Coronary artery (tissue), 2 donors: ENCODE measurements at regions not wholly inside any gene's neighbourhood (a gene's known extent, or its start where the extent isn't known, plus 50 kb on each side); places are given as distances from the start of the nearest gene placed in this dataset.

Experiments used
- DNase-seq: peaks from one replicate; pipeline ENCODE4 v3.0.0-alpha.2; 2017; ENCODE audit warnings: low spot score
- H3K27ac ChIP-seq, 2 donors: fragments of 200-600 bp; sonication (generic); one replicate each; pipeline ENCODE4 v1.5.1; 2016 to 2019
- H3K4me3 ChIP-seq: fragments of 200-600 bp; sonication (generic); 2 replicates; pipeline ENCODE4 v1.5.1; 2016; ENCODE audit warnings: mild to moderate bottlenecking, moderate library complexity
- TF ChIP-seq, protein P1 (sequence below): fragments of 200-600 bp; sonication (generic); IDR thresholded peaks from one replicate; pipeline ENCODE4 v1.5.1; 2019; ENCODE audit warnings: antibody characterized with exemption

DNA sequence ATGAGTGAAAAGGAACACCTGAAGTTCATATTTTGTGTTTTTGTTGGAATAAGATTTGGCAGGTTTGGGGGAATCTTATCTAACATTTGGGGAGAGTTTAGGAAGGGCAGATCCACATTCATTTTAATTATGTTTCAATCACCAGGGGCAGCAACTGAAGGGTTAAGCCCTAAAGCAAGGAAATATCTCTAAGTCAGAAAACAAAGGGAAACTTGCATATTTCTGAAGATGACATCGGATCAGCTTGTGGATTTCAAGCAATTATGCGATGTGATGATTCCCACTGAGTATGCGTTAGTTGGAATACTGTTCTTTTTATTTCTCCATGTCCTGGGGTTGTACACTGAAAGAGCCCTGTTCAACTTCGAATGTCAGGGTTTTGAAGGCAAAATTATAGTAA, 59.8 kb upstream of the NFIB start:
- Histone ChIP-seq H3K27ac (peak overlapping the region in 1 of 2 donors; percentile 24), H3K4me3 (no peak overlapping the region)
- TF ChIP-seq, protein P1, sequence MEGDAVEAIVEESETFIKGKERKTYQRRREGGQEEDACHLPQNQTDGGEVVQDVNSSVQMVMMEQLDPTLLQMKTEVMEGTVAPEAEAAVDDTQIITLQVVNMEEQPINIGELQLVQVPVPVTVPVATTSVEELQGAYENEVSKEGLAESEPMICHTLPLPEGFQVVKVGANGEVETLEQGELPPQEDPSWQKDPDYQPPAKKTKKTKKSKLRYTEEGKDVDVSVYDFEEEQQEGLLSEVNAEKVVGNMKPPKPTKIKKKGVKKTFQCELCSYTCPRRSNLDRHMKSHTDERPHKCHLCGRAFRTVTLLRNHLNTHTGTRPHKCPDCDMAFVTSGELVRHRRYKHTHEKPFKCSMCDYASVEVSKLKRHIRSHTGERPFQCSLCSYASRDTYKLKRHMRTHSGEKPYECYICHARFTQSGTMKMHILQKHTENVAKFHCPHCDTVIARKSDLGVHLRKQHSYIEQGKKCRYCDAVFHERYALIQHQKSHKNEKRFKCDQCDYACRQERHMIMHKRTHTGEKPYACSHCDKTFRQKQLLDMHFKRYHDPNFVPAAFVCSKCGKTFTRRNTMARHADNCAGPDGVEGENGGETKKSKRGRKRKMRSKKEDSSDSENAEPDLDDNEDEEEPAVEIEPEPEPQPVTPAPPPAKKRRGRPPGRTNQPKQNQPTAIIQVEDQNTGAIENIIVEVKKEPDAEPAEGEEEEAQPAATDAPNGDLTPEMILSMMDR = no peak
- no peak for DNase-seq

GRCh38 chr9:14373336-14373666, 59.4 kb upstream of the NFIB start:
- TF ChIP-seq, protein P1 = no peak
- peak overlapping the region in 1 of 2 donors; percentile 24 for H3K27ac ChIP-seq
- no peak for DNase-seq
- H3K4me3 ChIP-seq = no peak overlapping the region

DNA sequence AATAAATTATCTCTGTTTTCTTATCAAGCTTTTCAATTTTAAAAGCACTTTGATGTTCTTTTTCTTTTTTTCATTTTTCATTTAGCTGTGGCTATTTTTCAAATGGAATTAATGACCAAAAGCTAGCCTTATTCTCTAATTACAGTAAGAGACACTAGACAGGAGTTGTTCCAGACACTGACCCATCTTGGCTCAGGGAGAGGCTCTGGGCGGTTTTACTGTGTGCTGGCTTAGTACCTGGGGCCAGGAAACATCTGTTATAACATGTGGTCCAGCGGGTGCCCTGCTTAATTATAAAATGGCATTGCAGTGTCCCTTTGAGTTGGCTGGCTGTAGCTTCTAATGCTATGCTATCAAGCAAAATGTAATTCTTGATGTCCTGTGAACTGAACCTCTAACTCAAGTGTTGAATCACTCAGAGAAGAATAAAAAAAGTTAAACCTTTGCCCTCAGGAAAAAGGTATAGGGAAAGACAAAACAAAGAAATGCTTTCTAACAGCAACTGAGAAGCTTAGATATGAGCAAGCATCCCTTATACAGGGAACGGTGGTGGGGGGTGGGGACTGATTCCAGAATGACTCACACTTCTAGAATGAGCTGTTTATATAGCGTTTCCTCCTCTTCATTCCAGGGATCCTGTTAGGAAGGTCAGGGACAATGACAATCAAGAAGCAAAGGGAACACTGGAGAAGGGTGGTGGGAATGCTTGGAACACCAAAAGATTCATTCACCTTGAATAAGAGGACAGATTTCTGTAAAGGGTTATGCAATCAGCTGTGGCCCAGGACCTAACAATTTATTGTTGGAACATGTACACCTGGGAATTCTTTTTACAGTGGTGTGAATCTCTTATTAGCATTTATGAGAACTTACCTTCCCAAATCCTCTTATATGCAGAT, 58.7 kb upstream of the NFIB start:
- peak overlapping the region; percentile 2 for H3K4me3 ChIP-seq
- peak overlapping the region in 1 of 2 donors; percentile 4 for H3K27ac ChIP-seq
- TF ChIP-seq, protein P1 = no peak
- DNase-seq = no peak

DNA sequence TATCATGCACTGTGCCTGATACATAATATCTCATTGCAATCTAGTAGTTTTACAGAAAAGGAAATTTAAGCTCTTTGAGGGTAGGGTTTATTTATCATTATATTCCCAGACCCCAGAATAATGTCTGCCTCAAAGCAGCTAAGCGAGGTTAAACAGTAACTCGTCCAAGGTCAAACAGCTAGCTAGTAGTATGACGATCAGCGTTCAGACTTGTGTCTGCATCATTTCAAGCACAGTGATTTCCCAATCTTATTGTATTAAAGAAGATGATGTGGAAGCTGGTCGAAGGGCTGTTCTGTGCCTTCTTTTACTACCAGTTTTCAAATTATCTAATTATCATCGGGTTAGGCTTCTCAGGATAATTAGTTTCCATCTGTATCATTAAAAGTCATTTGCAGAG, 55.1 kb upstream of the NFIB start:
- DNase-seq = no peak
- Histone ChIP-seq H3K4me3 (no peak overlapping the region), H3K27ac (no peak overlapping the region)
- TF ChIP-seq, protein P1 = no peak

DNA sequence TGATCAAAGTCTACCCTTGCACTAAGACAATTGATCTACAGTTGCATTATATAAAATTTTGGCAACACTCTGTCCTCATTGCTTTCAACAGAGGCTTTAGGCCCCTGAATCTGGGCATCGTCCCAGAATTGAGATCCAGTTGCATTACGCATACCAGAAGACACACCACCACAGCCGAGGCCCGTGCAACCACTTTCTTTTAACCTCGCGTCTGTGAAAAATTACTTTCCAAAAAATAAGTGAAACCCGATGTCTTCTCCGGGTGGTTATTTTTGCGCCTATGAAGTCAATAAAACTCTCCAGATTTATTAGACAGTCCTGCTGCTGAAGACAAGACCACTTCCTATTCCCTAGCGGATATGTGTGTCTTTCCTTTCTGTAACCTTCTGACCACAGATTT, 52.1 kb upstream of the NFIB start:
- Histone ChIP-seq H3K27ac (peak overlapping the region; percentile 74 to 87), H3K4me3 (peak overlapping the region; percentile 39)
- peak; percentile 77 for DNase-seq
- TF ChIP-seq, protein P1 = no peak

GRCh38 chr9:14365670-14366069, 51.7 kb upstream of the NFIB start:
- TF ChIP-seq, protein P1 = no peak
- no peak for DNase-seq
- H3K4me3 ChIP-seq = peak overlapping the region; percentile 39
- peak overlapping the region; percentile 74 to 87 for H3K27ac ChIP-seq
